OCI-LY3 (cell line): ENCODE measurements at regions not wholly inside any gene's neighbourhood (a gene's known extent, or its start where the extent isn't known, plus 50 kb on each side); places are given as distances from the start of the nearest gene placed in this dataset.

ENCODE experiments used
- H2AFZ ChIP-seq: fragments of 200-600, 300-600 bp; shearing (Covaris generic); 2 replicates; pipeline ENCODE4 v1.6.0; 2014; ENCODE audit warnings: antibody characterized with exemption, low read depth, low read length
- H3K27ac ChIP-seq: fragments of 200-600, 300-600 bp; sonication (generic); 2 replicates; pipeline ENCODE4 v1.5.1; 2014; ENCODE audit warnings: mild to moderate bottlenecking, low read length, moderate library complexity, mixed read lengths
- H3K27me3 ChIP-seq: fragments of 200-600, 300-600 bp; sonication (generic); 2 replicates; pipeline ENCODE4 v1.6.1; 2014; ENCODE audit warnings: low read depth, low read length, mixed read lengths
- H3K36me3 ChIP-seq: fragments of 200-600, 300-600 bp; sonication (generic); replicated peaks from 2 replicates; pipeline ENCODE3; 2014; ENCODE audit warnings: low read depth, low read length, mixed read lengths
- H3K4me1 ChIP-seq: fragments of 300-600, 200-600 bp; sonication (generic); 2 replicates; pipeline ENCODE4 v1.6.1; 2014; ENCODE audit warnings: low read length, mixed read lengths
- H3K4me2 ChIP-seq: fragments of 200-600, 300-600 bp; sonication (generic); 2 replicates; pipeline ENCODE4 v1.6.1; 2014; ENCODE audit warnings: low read length, mixed read lengths
- H3K4me3 ChIP-seq: fragments of 300-600, 200-600 bp; sonication (generic); 2 replicates; pipeline ENCODE4 v1.5.1; 2014; ENCODE audit warnings: antibody characterized with exemption, mild to moderate bottlenecking, low read length, moderate library complexity
- H3K79me2 ChIP-seq: fragments of 300-600, 200-600 bp; shearing (Covaris generic); 2 replicates; pipeline ENCODE4 v1.6.1; 2014; ENCODE audit warnings: mild to moderate bottlenecking, low read length, mixed read lengths
- H3K9ac ChIP-seq: fragments of 300-600, 200-600 bp; shearing (Covaris generic); 2 replicates; pipeline ENCODE4 v1.6.0; 2014; ENCODE audit warnings: mild to moderate bottlenecking, low read length, moderate library complexity
- H3K9me3 ChIP-seq: fragments of 200-600, 300-600 bp; shearing (Covaris generic); 2 replicates; pipeline ENCODE4 v1.6.1; 2014; ENCODE audit warnings: low read length, mixed read lengths; ENCODE audit not compliant: insufficient read depth
- H4K20me1 ChIP-seq: fragments of 200-600, 300-600 bp; sonication (generic); 2 replicates; pipeline ENCODE4 v1.6.1; 2016; ENCODE audit warnings: low read length, mixed read lengths; ENCODE audit not compliant: insufficient read depth
- CTCF ChIP-seq: fragments of 200-600, 300-600 bp; sonication (generic); IDR thresholded peaks from 2 replicates; pipeline ENCODE4 v1.5.1; 2014; ENCODE audit warnings: antibody characterized with exemption, low read length, low read depth
- EZH2phosphoT487 ChIP-seq: fragments of 200-600 bp; shearing (Covaris generic); IDR thresholded peaks from 2 replicates; pipeline ENCODE4 v1.6.1; 2018; ENCODE audit warnings: antibody characterized with exemption, mixed run types, low read depth

- no peaks in the 10 kb centered on the region for H4K20me1 ChIP-seq
- TF ChIP-seq EZH2phosphoT487 (no peak), CTCF (no peak)
- H3K27me3 ChIP-seq, result peaks cover 32% of the 10 kb centered on the region
- no peaks in the 10 kb centered on the region for H3K79me2 ChIP-seq
- no peak overlapping the region for H3K4me3 ChIP-seq
- no peaks in the 10 kb centered on the region for H3K36me3 ChIP-seq
- H2AFZ ChIP-seq, result no peak overlapping the region
- H3K27ac ChIP-seq, result no peak overlapping the region
- H3K9me3 ChIP-seq, result no peaks in the 10 kb centered on the region
- no peak overlapping the region for H3K9ac ChIP-seq
- no peaks in the 10 kb centered on the region for H3K4me1 ChIP-seq
- no peak overlapping the region for H3K4me2 ChIP-seq
Observed at GRCh38 chr1:208557723-208558094, 313.5 kb upstream of the PLXNA2 start.

- H3K27ac ChIP-seq, result no peak overlapping the region
- H3K4me3 ChIP-seq, result no peak overlapping the region
- H3K9ac ChIP-seq, result no peak overlapping the region
- H3K79me2 ChIP-seq, result no peaks in the 10 kb centered on the region
- no peak for TF ChIP-seq EZH2phosphoT487
- no peak for TF ChIP-seq CTCF
- H3K4me1 ChIP-seq, result no peaks in the 10 kb centered on the region
- H4K20me1 ChIP-seq, result no peaks in the 10 kb centered on the region
- H3K27me3 ChIP-seq, result peaks cover 26% of the 10 kb centered on the region
- H2AFZ ChIP-seq, result no peak overlapping the region
- no peaks in the 10 kb centered on the region for H3K36me3 ChIP-seq
- H3K9me3 ChIP-seq, result no peaks in the 10 kb centered on the region
- H3K4me2 ChIP-seq, result no peak overlapping the region
Observed at GRCh38 chr1:208559597-208560329, 315.6 kb upstream of the PLXNA2 start.

GRCh38 chr1:208562151-208562960, 318.2 kb upstream of the PLXNA2 start:
- no peaks in the 10 kb centered on the region for H3K4me1 ChIP-seq
- no peak overlapping the region for H2AFZ ChIP-seq
- H3K36me3 ChIP-seq, result no peaks in the 10 kb centered on the region
- TF ChIP-seq CTCF, result no peak
- no peak for TF ChIP-seq EZH2phosphoT487
- no peaks in the 10 kb centered on the region for H3K79me2 ChIP-seq
- no peaks in the 10 kb centered on the region for H4K20me1 ChIP-seq
- H3K27me3 ChIP-seq, result peaks cover 33% of the 10 kb centered on the region
- H3K27ac ChIP-seq, result no peak overlapping the region
- no peak overlapping the region for H3K4me3 ChIP-seq
- no peaks in the 10 kb centered on the region for H3K9me3 ChIP-seq
- H3K9ac ChIP-seq, result no peak overlapping the region
- no peak overlapping the region for H3K4me2 ChIP-seq

GRCh38 chr1:208564466-208564865, 320.3 kb upstream of the PLXNA2 start:
- H3K9ac ChIP-seq, result no peak overlapping the region
- H3K4me2 ChIP-seq, result no peak overlapping the region
- H2AFZ ChIP-seq, result no peak overlapping the region
- no peaks in the 10 kb centered on the region for H3K9me3 ChIP-seq
- H3K27ac ChIP-seq, result no peak overlapping the region
- H3K4me1 ChIP-seq, result no peaks in the 10 kb centered on the region
- H3K36me3 ChIP-seq, result no peaks in the 10 kb centered on the region
- peaks cover 52% of the 10 kb centered on the region for H3K27me3 ChIP-seq
- no peak overlapping the region for H3K4me3 ChIP-seq
- no peak for TF ChIP-seq EZH2phosphoT487
- TF ChIP-seq CTCF, result no peak
- no peaks in the 10 kb centered on the region for H4K20me1 ChIP-seq
- H3K79me2 ChIP-seq, result no peaks in the 10 kb centered on the region
